Vagina (tissue), 2 donors: ENCODE measurements at regions not wholly inside any gene's neighbourhood (a gene's known extent, or its start where the extent isn't known, plus 50 kb on each side); places are given as distances from the start of the nearest gene placed in this dataset.

Source experiments
- DNase-seq, 2 donors: peaks; one replicate each; pipeline ENCODE4 v3.0.0-alpha.2; 2017; ENCODE audit errors: extremely low spot score in 2 of 2
- H3K27ac ChIP-seq: fragments of 200-600 bp; sonication (generic); one replicate; pipeline ENCODE4 v1.5.1; 2019
- H3K27me3 ChIP-seq: fragments of 200-600 bp; sonication (generic); one replicate; pipeline ENCODE4 v1.5.1; 2019
- H3K36me3 ChIP-seq, 2 donors: fragments of 200-600 bp; sonication (generic); one replicate each; pipeline ENCODE4 v1.5.1; 2017 to 2019
- H3K4me1 ChIP-seq: fragments of 200-600 bp; sonication (generic); one replicate; pipeline ENCODE4 v1.5.1; 2019
- H3K4me3 ChIP-seq, 2 donors: fragments of 200-600 bp; sonication (generic); 1 replicate in 1 of 2; 2 replicates in 1 of 2; pipeline ENCODE4 v1.5.1; 2016 to 2019
- H3K9me3 ChIP-seq: fragments of 200-600 bp; sonication (generic); one replicate; pipeline ENCODE4 v1.5.1; 2019
- CTCF ChIP-seq, 3 experiments: fragments of 450-650 bp in 2 of 3; fragments of 200-600 bp in 1 of 3; sonication (generic) in 1 of 3; IDR thresholded peaks; one replicate each; pipeline ENCODE4 v1.5.1; 2017 to 2019; ENCODE audit warnings: antibody characterized with exemption in 3 of 3, mild to moderate bottlenecking in 2 of 3, moderate library complexity in 2 of 3
- POLR2A ChIP-seq, 2 donors: fragments of 450-650 bp; IDR thresholded peaks; one replicate each; pipeline ENCODE4 v1.6.1; 2017; ENCODE audit warnings: antibody characterized with exemption in 2 of 2, mild to moderate bottlenecking in 2 of 2, moderate library complexity in 2 of 2
- POLR2AphosphoS5 ChIP-seq, 2 donors: sonication (generic); formaldehyde crosslinking; IDR thresholded peaks; one replicate each; pipeline ENCODE4 v1.9.0; 2017; ENCODE audit warnings: antibody characterized with exemption in 2 of 2, mild to moderate bottlenecking in 2 of 2, low read depth in 1 of 2; ENCODE audit not compliant: insufficient read depth in 1 of 2
- intact Hi-C: fragments of 100-400 bp; cut with DNase I; formaldehyde crosslinking; loops from one replicate; pipeline ENCODE4 v1.15.1; 2023

- intact Hi-C loops, result no loop called here
- TF ChIP-seq POLR2AphosphoS5 (IDR thresholded peaks at IDR 0.05; ENCODE audit: insufficient read depth in 1 of 2, low read depth in 1 of 2) (no peak), CTCF (IDR thresholded peaks at IDR 0.05) (no peak), POLR2A (IDR thresholded peaks at IDR 0.05) (no peak)
- H3K36me3 ChIP-seq, result no peaks in the 10 kb centered on the region
- no peak for DNase-seq
- no peaks in the 10 kb centered on the region for H3K27me3 ChIP-seq
- H3K4me1 ChIP-seq, result peaks cover 12% of the 10 kb centered on the region
- H3K27ac ChIP-seq, result no peak overlapping the region
- H3K4me3 ChIP-seq, result no peak overlapping the region
- H3K9me3 ChIP-seq, result no peaks in the 10 kb centered on the region
Measured at GRCh38 chr5:142432369-142432863, 107.6 kb upstream of the SPRY4 start.

- Histone ChIP-seq H3K4me3 (no peak overlapping the region), H3K27ac (no peak overlapping the region), H3K36me3 (no peaks in the 10 kb centered on the region), H3K27me3 (no peaks in the 10 kb centered on the region), H3K4me1 (peaks cover 7% of the 10 kb centered on the region), H3K9me3 (no peaks in the 10 kb centered on the region)
- no peak for TF ChIP-seq CTCF (IDR thresholded peaks at IDR 0.05)
- no peak for TF ChIP-seq POLR2AphosphoS5 (IDR thresholded peaks at IDR 0.05; ENCODE audit: insufficient read depth in 1 of 2, low read depth in 1 of 2)
- no peak for TF ChIP-seq POLR2A (IDR thresholded peaks at IDR 0.05)
- no peak for DNase-seq
- intact Hi-C loops, result no loop called here
Measured at GRCh38 chr5:142428773-142429473, 104.1 kb upstream of the SPRY4 start.

- H3K4me3 ChIP-seq, result no peak overlapping the region
- H3K36me3 ChIP-seq, result no peaks in the 10 kb centered on the region
- no peak overlapping the region for H3K27ac ChIP-seq
- no peaks in the 10 kb centered on the region for H3K9me3 ChIP-seq
- DNase-seq, result no peak
- peaks cover 6% of the 10 kb centered on the region for H3K4me1 ChIP-seq
- TF ChIP-seq POLR2AphosphoS5 (IDR thresholded peaks at IDR 0.05; ENCODE audit: insufficient read depth in 1 of 2, low read depth in 1 of 2) (no peak), CTCF (IDR thresholded peaks at IDR 0.05) (no peak)
- H3K27me3 ChIP-seq, result no peaks in the 10 kb centered on the region
- intact Hi-C loops, result no loop called here
Measured at GRCh38 chr5:142428036-142428772, 103.4 kb upstream of the SPRY4 start.

GRCh38 chr5:142427529-142427928 is 102.7 kb upstream of the SPRY4 start:
- DNase-seq, result no peak
- Histone ChIP-seq H3K4me3 (no peak overlapping the region), H3K36me3 (no peaks in the 10 kb centered on the region), H3K27me3 (no peaks in the 10 kb centered on the region), H3K4me1 (peaks cover 3% of the 10 kb centered on the region), H3K27ac (no peak overlapping the region), H3K9me3 (no peaks in the 10 kb centered on the region)
- TF ChIP-seq POLR2A (IDR thresholded peaks at IDR 0.05) (no peak), POLR2AphosphoS5 (IDR thresholded peaks at IDR 0.05; ENCODE audit: insufficient read depth in 1 of 2, low read depth in 1 of 2) (no peak), CTCF (IDR thresholded peaks at IDR 0.05) (no peak)
- intact Hi-C loops, result no loop called here

GRCh38 chr5:142427015-142427364 is 102.2 kb upstream of the SPRY4 start:
- Histone ChIP-seq H3K36me3 (no peaks in the 10 kb centered on the region), H3K27me3 (no peaks in the 10 kb centered on the region), H3K4me3 (no peak overlapping the region), H3K9me3 (no peaks in the 10 kb centered on the region), H3K27ac (no peak overlapping the region), H3K4me1 (no peaks in the 10 kb centered on the region)
- TF ChIP-seq POLR2AphosphoS5 (IDR thresholded peaks at IDR 0.05; ENCODE audit: insufficient read depth in 1 of 2, low read depth in 1 of 2) (no peak), CTCF (IDR thresholded peaks at IDR 0.05) (no peak), POLR2A (IDR thresholded peaks at IDR 0.05) (no peak)
- DNase-seq, result no peak
- intact Hi-C loops, result no loop called here
